ENCODE measurements at regions not wholly inside any gene's neighbourhood (a gene's known extent, or its start where the extent isn't known, plus 50 kb on each side); places are given as distances from the start of the nearest gene placed in this dataset.

DNA sequence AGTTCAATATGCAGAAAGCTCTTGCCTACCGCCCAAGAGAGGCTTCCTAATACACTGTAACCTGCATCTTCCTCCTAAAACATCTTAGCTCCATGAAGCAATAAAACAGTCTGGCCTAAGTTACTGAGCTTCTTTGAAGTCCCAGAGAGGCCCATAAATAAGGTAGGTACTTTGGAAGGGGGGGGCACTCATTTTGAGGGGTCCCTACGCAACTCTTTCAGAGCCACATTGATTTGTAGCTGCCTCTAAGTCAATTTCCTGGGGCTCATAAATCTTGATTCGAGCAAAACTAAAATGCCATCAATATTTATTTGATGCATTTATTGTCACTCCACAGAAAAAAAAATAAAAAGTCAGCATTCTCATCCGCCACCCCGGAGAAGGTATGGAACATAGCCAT, 60.4 kb upstream of the SIX2 start:
- no peak overlapping the region for H3K4me3 ChIP-seq (replicated peaks in 1 of 3; ENCODE audit: low read depth in 2 of 3, low read length in 3 of 3)
- H3K79me2 ChIP-seq (ENCODE audit: insufficient read depth, low read length): no peaks in the 10 kb centered on the region
- H3K27me3 Mint-ChIP-seq (ENCODE audit: low read depth in 3 of 3): peaks cover 10 to 19% (median 12%) of the 10 kb centered on the region in 3 donors
- no peak overlapping the region for H3K9ac ChIP-seq (ENCODE audit: insufficient read depth, low read length, poor library complexity, severe bottlenecking)
- H4K20me1 ChIP-seq (ENCODE audit: insufficient read depth, low read length): no peaks in the 10 kb centered on the region
- H3K9me3 ChIP-seq (replicated peaks in 1 of 2; ENCODE audit: control insufficient read depth in 1 of 2, insufficient read depth in 1 of 2, low read length in 2 of 2): no peaks in the 10 kb centered on the region
- no peak overlapping the region for H3K27ac ChIP-seq (ENCODE audit: low read depth in 1 of 2, low read length in 2 of 2)
- H3K4me3 Mint-ChIP-seq: no peak overlapping the region
- intact Hi-C loops (cut with micrococcal nuclease): no loop called here
- peaks cover 0 to 5% (median 0%) of the 10 kb centered on the region in 7 donors for H3K9me3 Mint-ChIP-seq
- TF ChIP-seq, protein P1, sequence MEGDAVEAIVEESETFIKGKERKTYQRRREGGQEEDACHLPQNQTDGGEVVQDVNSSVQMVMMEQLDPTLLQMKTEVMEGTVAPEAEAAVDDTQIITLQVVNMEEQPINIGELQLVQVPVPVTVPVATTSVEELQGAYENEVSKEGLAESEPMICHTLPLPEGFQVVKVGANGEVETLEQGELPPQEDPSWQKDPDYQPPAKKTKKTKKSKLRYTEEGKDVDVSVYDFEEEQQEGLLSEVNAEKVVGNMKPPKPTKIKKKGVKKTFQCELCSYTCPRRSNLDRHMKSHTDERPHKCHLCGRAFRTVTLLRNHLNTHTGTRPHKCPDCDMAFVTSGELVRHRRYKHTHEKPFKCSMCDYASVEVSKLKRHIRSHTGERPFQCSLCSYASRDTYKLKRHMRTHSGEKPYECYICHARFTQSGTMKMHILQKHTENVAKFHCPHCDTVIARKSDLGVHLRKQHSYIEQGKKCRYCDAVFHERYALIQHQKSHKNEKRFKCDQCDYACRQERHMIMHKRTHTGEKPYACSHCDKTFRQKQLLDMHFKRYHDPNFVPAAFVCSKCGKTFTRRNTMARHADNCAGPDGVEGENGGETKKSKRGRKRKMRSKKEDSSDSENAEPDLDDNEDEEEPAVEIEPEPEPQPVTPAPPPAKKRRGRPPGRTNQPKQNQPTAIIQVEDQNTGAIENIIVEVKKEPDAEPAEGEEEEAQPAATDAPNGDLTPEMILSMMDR (IDR thresholded peaks at IDR 0.05): no peak
- no peaks in the 10 kb centered on the region for H3K36me3 ChIP-seq (replicated peaks in 1 of 2; ENCODE audit: control insufficient read depth in 1 of 2, insufficient read depth in 2 of 2, low read length in 2 of 2)
- H3K4me2 ChIP-seq (replicated peaks; ENCODE audit: extremely low read depth, low read length, poor library complexity, severe bottlenecking): no peak overlapping the region
- peaks cover 2% of the 10 kb centered on the region in 2 donors for H3K27me3 ChIP-seq (ENCODE audit: control insufficient read depth in 2 of 2, insufficient read depth in 2 of 2, low read length in 2 of 2)
- WGBS (ENCODE audit: insufficient coverage): 90% methylated on average over 2 of the region's 5 CpGs
- no peaks in the 10 kb centered on the region for H3K4me1 ChIP-seq (ENCODE audit: control insufficient read depth in 1 of 2, insufficient read depth in 2 of 2, low read length in 2 of 2)
- H3K27ac Mint-ChIP-seq: no peak overlapping the region
- no peaks in the 10 kb centered on the region for H3K36me3 Mint-ChIP-seq
- H2AFZ ChIP-seq (ENCODE audit: insufficient read depth, low read depth, low read length, poor library complexity, severe bottlenecking): no peak overlapping the region
- DNase-seq: no peak
- H3K4me1 Mint-ChIP-seq: no peaks in the 10 kb centered on the region

DNA sequence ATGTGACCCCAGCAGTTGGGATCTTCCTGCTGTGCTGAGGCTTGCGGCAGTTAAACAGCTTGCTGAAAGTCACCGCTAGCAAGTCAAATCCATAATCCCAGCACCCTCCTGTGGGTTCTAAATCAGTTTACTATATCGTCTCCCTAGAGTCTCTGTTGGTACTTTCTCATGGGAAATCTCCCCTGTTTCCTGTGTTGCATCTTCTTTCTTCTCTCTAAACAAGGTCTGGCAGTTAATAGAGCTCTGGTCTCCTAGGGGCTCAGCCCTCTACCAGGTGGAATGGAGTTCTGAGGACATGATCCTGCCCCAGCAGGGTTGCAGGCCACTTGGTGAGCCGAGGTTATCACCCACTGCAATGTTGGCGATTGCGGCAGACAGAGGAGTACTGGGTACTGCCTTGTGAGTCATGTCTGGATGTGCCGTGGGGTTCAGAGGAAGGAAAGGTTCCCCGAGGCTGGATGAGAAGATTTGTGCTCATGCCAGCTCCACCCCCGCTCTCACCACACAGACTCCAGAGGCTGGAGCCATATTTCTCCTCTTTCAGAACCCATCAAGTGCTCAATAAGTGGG, 59.4 kb upstream of the SIX2 start:
- peak overlapping the region in 1 of 7 donors; percentile 43 for H3K27ac Mint-ChIP-seq
- no peaks in the 10 kb centered on the region for H3K36me3 Mint-ChIP-seq
- Histone ChIP-seq H3K4me2 (replicated peaks; ENCODE audit: extremely low read depth, low read length, poor library complexity, severe bottlenecking) (no peak overlapping the region), H3K27ac (ENCODE audit: low read depth in 1 of 2, low read length in 2 of 2) (no peak overlapping the region), H3K9ac (ENCODE audit: insufficient read depth, low read length, poor library complexity, severe bottlenecking) (no peak overlapping the region), H2AFZ (ENCODE audit: insufficient read depth, low read depth, low read length, poor library complexity, severe bottlenecking) (no peak overlapping the region), H3K27me3 (ENCODE audit: control insufficient read depth in 2 of 2, insufficient read depth in 2 of 2, low read length in 2 of 2) (peaks cover 2% of the 10 kb centered on the region in 2 donors), H3K9me3 (replicated peaks in 1 of 2; ENCODE audit: control insufficient read depth in 1 of 2, insufficient read depth in 1 of 2, low read length in 2 of 2) (no peaks in the 10 kb centered on the region), H3K4me3 (replicated peaks in 1 of 3; ENCODE audit: low read depth in 2 of 3, low read length in 3 of 3) (no peak overlapping the region), H3K4me1 (ENCODE audit: control insufficient read depth in 1 of 2, insufficient read depth in 2 of 2, low read length in 2 of 2) (no peaks in the 10 kb centered on the region), H3K79me2 (ENCODE audit: insufficient read depth, low read length) (no peaks in the 10 kb centered on the region), H4K20me1 (ENCODE audit: insufficient read depth, low read length) (no peaks in the 10 kb centered on the region), H3K36me3 (replicated peaks in 1 of 2; ENCODE audit: control insufficient read depth in 1 of 2, insufficient read depth in 2 of 2, low read length in 2 of 2) (no peaks in the 10 kb centered on the region)
- DNase-seq: no peak
- intact Hi-C loops (cut with micrococcal nuclease): no loop called here
- H3K9me3 Mint-ChIP-seq: peaks cover 0 to 5% (median 0%) of the 10 kb centered on the region in 7 donors
- H3K4me1 Mint-ChIP-seq: no peaks in the 10 kb centered on the region
- 80% methylated on average over 7 of the region's 9 CpGs for WGBS (ENCODE audit: insufficient coverage)
- TF ChIP-seq, protein P1 (IDR thresholded peaks at IDR 0.05): no peak
- no peak overlapping the region for H3K4me3 Mint-ChIP-seq
- peaks cover 7 to 16% (median 12%) of the 10 kb centered on the region in 3 donors for H3K27me3 Mint-ChIP-seq (ENCODE audit: low read depth in 3 of 3)

All from CD14-positive monocyte (primary cell).